ENCODE measurements at regions not wholly inside any gene's neighbourhood (a gene's known extent, or its start where the extent isn't known, plus 50 kb on each side); places are given as distances from the start of the nearest gene placed in this dataset.

GRCh38 chr4:149901128-149901527 lies 85.5 kb upstream of the IQCM start:
- no peak for TF ChIP-seq POLR2A (IDR thresholded peaks at IDR 0.05)
- no peak for TF ChIP-seq CTCF (IDR thresholded peaks at IDR 0.05)
